IMR-90 (cell line): ENCODE measurements at regions not wholly inside any gene's neighbourhood (a gene's known extent, or its start where the extent isn't known, plus 50 kb on each side); places are given as distances from the start of the nearest gene placed in this dataset.

ENCODE experiments used
- ATAC-seq: fragments of 200-7000 bp; cut with Tn5 transposase; 2 replicates; pipeline ENCODE4 v1.9.1; 2020; ENCODE audit warnings: low read depth, mild to moderate bottlenecking, moderate library complexity
- BruUV-seq: library from RNA; stranded (reverse); fragments of 400-500 nt; replicated peaks from 2 replicates; lab custom pipeline; 2021; lab: Mats Ljungman, UMichigan
- CTCF ChIA-PET: fragments of 300-600 bp; formaldehyde crosslinking; extraction: SDS; loops from one replicate; lab custom pipeline; 2021; ENCODE audit warnings: antibody characterized with exemption; lab: Yijun Ruan, JAX
- POLR2A ChIA-PET: fragments of 300-600 bp; sonication (Branson Sonifier 250); formaldehyde crosslinking; loops from one replicate; lab custom pipeline; 2022; ENCODE audit warnings: antibody characterized with exemption; ENCODE audit not compliant: unreplicated experiment; lab: Charles Lee
- DNase-seq: peaks from one replicate; pipeline ENCODE4 v3.0.0; 2013
- H2AFZ ChIP-seq: replicated peaks from 2 replicates; pipeline ENCODE3; 2013; ENCODE audit warnings: low read length, mild to moderate bottlenecking; ENCODE audit not compliant: poor library complexity
- H2AK5ac ChIP-seq: 2 replicates; pipeline ENCODE4 v1.6.1; 2013; ENCODE audit warnings: low read depth, low read length, inconsistent platforms
- H2AK9ac ChIP-seq: replicated peaks from 2 replicates; pipeline ENCODE3; 2013; ENCODE audit warnings: mild to moderate bottlenecking, low read depth, low read length, moderate library complexity; ENCODE audit not compliant: poor library complexity
- H2BK120ac ChIP-seq: 2 replicates; pipeline ENCODE4 v1.6.1; 2013; ENCODE audit warnings: low read depth, low read length, inconsistent platforms
- H2BK15ac ChIP-seq: 3 replicates; pipeline ENCODE4 v1.6.1; 2013; ENCODE audit warnings: low read depth, low read length, inconsistent platforms
- H2BK20ac ChIP-seq: 2 replicates; pipeline ENCODE4 v1.6.1; 2013; ENCODE audit warnings: low read depth, mild to moderate bottlenecking, inconsistent platforms, low read length, moderate library complexity
- H2BK5ac ChIP-seq: 2 replicates; pipeline ENCODE4 v1.6.1; 2013; ENCODE audit warnings: mild to moderate bottlenecking, low read depth, low read length, inconsistent platforms; ENCODE audit not compliant: poor library complexity, severe bottlenecking
- H3K14ac ChIP-seq: replicated peaks from 2 replicates; pipeline ENCODE4 v1.6.1; 2013; ENCODE audit warnings: low read depth, low read length, inconsistent platforms
- H3K18ac ChIP-seq: 2 replicates; pipeline ENCODE4 v1.6.1; 2013; ENCODE audit warnings: low read depth, low read length, control low read depth
- H3K23ac ChIP-seq: 2 replicates; pipeline ENCODE4 v1.6.1; 2013; ENCODE audit warnings: low read depth, low read length, inconsistent platforms
- H3K27ac ChIP-seq: 2 replicates; pipeline ENCODE4 v1.5.1; 2013; ENCODE audit warnings: mild to moderate bottlenecking, control low read depth, low read length; ENCODE audit not compliant: insufficient read depth
- H3K27me3 ChIP-seq: 2 replicates; pipeline ENCODE4 v1.6.1; 2013; ENCODE audit warnings: low read length; ENCODE audit not compliant: control insufficient read depth, insufficient read depth
- H3K36me3 ChIP-seq: 2 replicates; pipeline ENCODE4 v1.6.1; 2013; ENCODE audit warnings: low read length, mixed read lengths; ENCODE audit not compliant: control insufficient read depth, insufficient read depth
- H3K4ac ChIP-seq: 2 replicates; pipeline ENCODE4 v1.6.1; 2013; ENCODE audit warnings: low read depth, low read length, inconsistent platforms
- H3K4me1 ChIP-seq: 2 replicates; pipeline ENCODE4 v1.6.1; 2013; ENCODE audit warnings: low read length, mixed read lengths; ENCODE audit not compliant: control insufficient read depth, insufficient read depth
- H3K4me2 ChIP-seq: 2 replicates; pipeline ENCODE4 v1.6.1; 2013; ENCODE audit warnings: low read depth, mild to moderate bottlenecking, control low read depth, low read length, moderate library complexity
- H3K4me3 ChIP-seq: 2 replicates; pipeline ENCODE4 v1.5.1; 2013; ENCODE audit warnings: low read depth, mild to moderate bottlenecking, control low read depth, low read length, moderate library complexity; ENCODE audit not compliant: insufficient read depth
- H3K56ac ChIP-seq: 2 replicates; pipeline ENCODE4 v1.6.1; 2013; ENCODE audit warnings: low read length, inconsistent platforms; ENCODE audit not compliant: insufficient read depth; ENCODE audit errors: extremely low read depth
- H3K79me1 ChIP-seq, 2 experiments: 2 replicates each; pipeline ENCODE4 v1.6.1; 2013; ENCODE audit warnings: low read length in 2 of 2, inconsistent platforms in 1 of 2, low read depth in 1 of 2
- H3K9ac ChIP-seq: 2 replicates; pipeline ENCODE4 v1.6.1; 2013; ENCODE audit warnings: low read depth, low read length, control low read depth
- H3K9me1 ChIP-seq: 2 replicates; pipeline ENCODE4 v1.6.1; 2013; ENCODE audit warnings: low read length, inconsistent platforms; ENCODE audit not compliant: insufficient read depth
- H3K9me3 ChIP-seq: 2 replicates; pipeline ENCODE4 v1.6.1; 2013; ENCODE audit warnings: low read length; ENCODE audit not compliant: control insufficient read depth, insufficient read depth
- H4K20me1 ChIP-seq: 2 replicates; pipeline ENCODE4 v1.6.1; 2013; ENCODE audit warnings: low read length, inconsistent platforms; ENCODE audit not compliant: insufficient read depth
- H4K5ac ChIP-seq: 2 replicates; pipeline ENCODE4 v1.6.1; 2013; ENCODE audit warnings: mild to moderate bottlenecking, low read depth, low read length, control low read depth
- H4K8ac ChIP-seq, 2 experiments: 2 replicates each; pipeline ENCODE4 v1.6.1; 2013; ENCODE audit warnings: low read depth in 2 of 2, low read length in 2 of 2, control low read depth in 1 of 2, inconsistent platforms in 1 of 2
- H4K91ac ChIP-seq: 2 replicates; pipeline ENCODE4 v1.6.1; 2013; ENCODE audit warnings: low read depth, low read length, inconsistent platforms; ENCODE audit not compliant: insufficient read depth
- USF2 ChIP-seq: fragments of 150-350 bp; IDR thresholded peaks from 2 replicates; pipeline ENCODE4 v1.6.1; 2017; ENCODE audit warnings: mild to moderate bottlenecking, antibody characterized with exemption, low read length, low read depth
- WGBS, 2 experiments: methylation state at CpG; one replicate each; pipeline versions ENCODE4 v1.1.5 to v1.1.7; 2013; ENCODE audit warnings: missing lambda C conversion rate in 2 of 2; ENCODE audit not compliant: insufficient read length in 1 of 2; ENCODE audit errors: extremely low coverage in 2 of 2; 5-methylcytosine and 5-hydroxymethylcytosine counted together
- dilution Hi-C: fragments of 300-500 bp; cut with HindIII; formaldehyde crosslinking; loops from one replicate; pipeline ENCODE4 v1.14.3; 2018; ENCODE audit warnings: low sequenced_read_pairs; ENCODE audit not compliant: unreplicated experiment
- in situ Hi-C: fragments of 300-500 bp; cut with MboI; formaldehyde crosslinking; loops from 3 replicates; pipeline ENCODE4 v1.14.3; 2019; ENCODE audit warnings: low sequenced_read_pairs, inconsistent platforms, mixed read lengths
- intact Hi-C: fragments of 100-400 bp; cut with micrococcal nuclease; formaldehyde crosslinking; loops from 2 replicates; pipeline ENCODE4 v1.10.0; 2022
- TF ChIP-seq, protein P1 (sequence below): fragments of 150-350 bp; IDR thresholded peaks from 2 replicates; pipeline ENCODE4 v1.6.1; 2016; ENCODE audit warnings: low read depth, mild to moderate bottlenecking, low read length, moderate library complexity, borderline replicate concordance

DNA sequence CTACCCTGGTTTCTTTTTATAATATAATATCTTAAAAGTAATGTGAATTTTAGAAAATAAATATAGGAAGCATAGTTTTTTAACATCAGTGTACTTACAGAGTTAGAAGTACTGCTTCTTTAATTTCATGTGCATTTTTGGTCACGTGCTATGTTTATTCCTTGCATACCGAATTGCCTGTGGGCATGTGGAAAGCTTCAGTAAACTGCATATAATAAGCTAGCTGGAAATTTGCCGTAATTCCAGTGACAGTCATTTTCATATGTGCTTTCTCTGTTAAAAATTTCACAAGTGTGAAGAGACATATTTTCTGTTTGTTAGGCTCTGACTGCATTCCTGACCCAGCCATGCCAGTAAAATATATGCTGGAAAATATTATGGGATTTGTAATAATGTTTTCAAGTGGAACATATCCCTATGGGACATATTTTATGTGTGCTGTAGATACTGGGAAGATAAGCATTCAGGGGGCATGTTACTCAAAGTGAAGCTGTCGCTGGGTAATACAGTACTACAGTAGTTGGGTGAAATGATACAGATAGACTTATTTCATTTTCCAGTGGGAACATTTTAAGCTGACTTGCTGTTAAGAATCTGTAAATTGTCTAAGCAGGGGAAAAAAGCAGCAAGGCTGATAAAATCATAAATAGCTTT, 616.7 kb downstream of the FRK start:
- Histone ChIP-seq H3K4me3 (no peak overlapping the region), H3K4ac (no peak overlapping the region), H4K5ac (no peak overlapping the region), H2AFZ (no peak overlapping the region), H3K27me3 (no peaks in the 10 kb centered on the region), H4K20me1 (no peaks in the 10 kb centered on the region), H3K9me3 (no peaks in the 10 kb centered on the region), H2BK5ac (no peak overlapping the region), H4K8ac (no peak overlapping the region), H2AK5ac (no peak overlapping the region), H3K4me2 (no peak overlapping the region), H3K56ac (no peak overlapping the region), H2BK15ac (no peak overlapping the region), H3K4me1 (no peaks in the 10 kb centered on the region), H3K9me1 (no peaks in the 10 kb centered on the region), H2BK20ac (no peak overlapping the region), H4K91ac (no peak overlapping the region), H3K27ac (no peak overlapping the region), H3K36me3 (no peaks in the 10 kb centered on the region), H3K9ac (no peak overlapping the region), H2AK9ac (no peak overlapping the region), H3K23ac (no peak overlapping the region), H3K18ac (no peak overlapping the region), H3K79me1 (no peaks in the 10 kb centered on the region), H2BK120ac (no peak overlapping the region), H3K14ac (no peak overlapping the region)
- no TSS peak for BruUV-seq
- POLR2A ChIA-PET: no interaction called here
- no peak for TF ChIP-seq USF2
- TF ChIP-seq, protein P1, sequence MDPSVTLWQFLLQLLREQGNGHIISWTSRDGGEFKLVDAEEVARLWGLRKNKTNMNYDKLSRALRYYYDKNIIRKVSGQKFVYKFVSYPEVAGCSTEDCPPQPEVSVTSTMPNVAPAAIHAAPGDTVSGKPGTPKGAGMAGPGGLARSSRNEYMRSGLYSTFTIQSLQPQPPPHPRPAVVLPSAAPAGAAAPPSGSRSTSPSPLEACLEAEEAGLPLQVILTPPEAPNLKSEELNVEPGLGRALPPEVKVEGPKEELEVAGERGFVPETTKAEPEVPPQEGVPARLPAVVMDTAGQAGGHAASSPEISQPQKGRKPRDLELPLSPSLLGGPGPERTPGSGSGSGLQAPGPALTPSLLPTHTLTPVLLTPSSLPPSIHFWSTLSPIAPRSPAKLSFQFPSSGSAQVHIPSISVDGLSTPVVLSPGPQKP: no peak
- DNase-seq (no peak), ATAC-seq (no peak)
- dilution Hi-C loops (no loop called here), intact Hi-C loops (no loop called here), in situ Hi-C loops (no loop called here)
- CTCF ChIA-PET: interaction anchor here (1.0 kb wide), 1 partner anchor 20 kb away, joined by 6 read pairs; no protein-coding TSS in a partner anchor
- no CpG with 5 or more reads among the region's 4 CpGs for WGBS, 2 experiments
